ENCODE measurements at regions not wholly inside any gene's neighbourhood (a gene's known extent, or its start where the extent isn't known, plus 50 kb on each side); places are given as distances from the start of the nearest gene placed in this dataset.

- TF ChIP-seq ATF4 (CRISPR knock-in tag; IDR thresholded peaks at IDR 0.05) (no peak), POLR2A (conservative IDR thresholded peaks at IDR 0.05) (no peak), SP2 (IDR thresholded peaks at IDR 0.05; ENCODE audit: extremely low read depth, low read depth, low read length, poor library complexity, severe bottlenecking) (no peak), CHD2 (IDR thresholded peaks at IDR 0.05; ENCODE audit: low read depth, low read length) (no peak), MXI1 (IDR thresholded peaks at IDR 0.05; ENCODE audit: low read depth, low read length) (no peak), RBM15 (IDR thresholded peaks at IDR 0.05; ENCODE audit: insufficient read depth, low read length) (no peak), EZH2 (IDR thresholded peaks at IDR 0.05; ENCODE audit: borderline replicate concordance, low read depth, low read length) (no peak), RCOR1 (IDR thresholded peaks at IDR 0.05; ENCODE audit: borderline replicate concordance in 1 of 2, low read depth in 2 of 2, low read length in 2 of 2) (no peak), CTCF (IDR thresholded peaks at IDR 0.05 in 2 of 3, conservative IDR thresholded peaks at IDR 0.05 in 1 of 3; ENCODE audit: insufficient read depth in 2 of 3, low read depth in 1 of 3, low read length in 3 of 3) (no peak), SIX5 (IDR thresholded peaks at IDR 0.05; ENCODE audit: borderline replicate concordance in 1 of 2, insufficient read depth in 1 of 2, low read depth in 1 of 2, low read length in 2 of 2) (no peak), ZBTB7A (IDR thresholded peaks at IDR 0.05; ENCODE audit: borderline replicate concordance, control insufficient read depth, low read depth, low read length) (no peak), SP1 (CRISPR knock-in tag; IDR thresholded peaks at IDR 0.05) (no peak), YY1 (IDR thresholded peaks at IDR 0.05; ENCODE audit: borderline replicate concordance in 1 of 3, control insufficient read depth in 1 of 3, extremely low read depth in 1 of 3, insufficient read depth in 3 of 3, insufficient read length in 1 of 3, insufficient replicate concordance in 2 of 3, low read depth in 1 of 3, low read length in 2 of 3) (no peak), MYC (IDR thresholded peaks at IDR 0.05; ENCODE audit: low read depth, low read length) (no peak), MYC (CRISPR knock-in tag; IDR thresholded peaks at IDR 0.05; ENCODE audit: borderline replicate concordance, low read depth) (no peak)
These were observed 454.8 kb upstream of the ADAMTS5 start for GRCh38 chr21:27421654-27422053.
